Right forelimb (tissue), 1 donor: ENCODE measurements at regions not wholly inside any gene's neighbourhood (a gene's known extent, or its start where the extent isn't known, plus 50 kb on each side); places are given as distances from the start of the nearest gene placed in this dataset.
"Not testable (repeated sequence)": the region's sequence is repeated elsewhere in the genome, so short reads cannot be mapped to it uniquely, and the experiment has no call there.

ENCODE experiments used
- DNase-seq: peaks from one replicate; pipeline ENCODE4 v3.0.0-alpha.2; 2018

DNA sequence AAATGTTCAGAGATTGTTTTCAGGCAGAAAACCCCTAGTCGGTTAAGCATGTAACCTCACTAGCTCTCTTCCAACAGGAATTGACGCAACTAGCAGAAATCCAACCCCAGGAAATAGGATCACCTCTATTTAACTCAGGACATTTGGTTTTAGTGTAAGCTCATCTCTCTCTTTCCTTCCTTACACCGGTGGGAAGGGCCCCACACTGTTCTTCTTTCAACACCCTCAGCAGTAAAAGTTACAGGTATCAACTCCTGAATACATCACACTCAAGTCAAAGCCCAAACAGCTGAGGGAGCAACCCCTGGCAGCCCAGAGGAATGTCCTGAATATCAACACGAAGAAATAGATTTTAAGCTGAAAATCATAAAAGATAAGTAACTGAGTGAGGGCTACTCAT, 191.2 kb upstream of the KIF2B start:
- DNase-seq: no peak

DNA sequence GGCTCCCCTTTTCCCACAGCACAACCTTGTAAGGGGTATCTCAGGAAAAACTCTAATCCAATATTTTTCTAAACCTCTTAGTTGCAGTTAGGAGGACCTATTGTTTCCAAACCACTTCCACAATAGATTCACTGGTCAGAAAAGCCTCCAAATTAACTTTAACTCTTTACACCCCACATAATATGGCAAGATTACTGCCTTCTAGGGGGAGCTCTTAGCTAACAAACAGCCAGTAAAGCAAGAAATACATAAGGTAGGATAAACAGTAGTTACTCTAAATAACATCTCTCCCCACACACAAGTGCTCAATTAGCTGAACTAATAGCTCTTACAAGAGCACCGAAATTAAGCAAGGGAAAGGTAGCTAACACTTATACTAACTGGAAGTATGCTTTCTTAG, 192.1 kb upstream of the KIF2B start:
- no peak for DNase-seq

DNA sequence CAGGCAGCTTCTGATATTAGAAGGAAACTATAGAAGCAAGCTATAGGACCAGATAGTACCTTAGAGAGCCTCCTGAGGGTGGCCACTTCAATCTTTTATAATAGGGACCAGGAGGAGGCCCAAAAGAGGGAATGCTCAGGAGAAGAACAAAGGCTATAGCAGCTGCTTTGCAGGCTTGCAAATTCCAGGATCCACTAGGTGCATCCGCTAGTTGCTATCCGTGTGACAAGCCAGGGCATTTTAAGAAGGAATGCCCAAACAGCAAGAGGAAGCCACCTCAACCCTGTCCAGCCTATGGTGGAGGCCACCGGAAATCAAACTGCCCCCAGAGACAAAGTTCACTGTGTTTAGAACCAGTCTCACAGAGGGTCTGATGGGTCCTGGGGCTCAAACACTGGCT, 192.6 kb upstream of the KIF2B start:
- DNase-seq: no peak

DNA sequence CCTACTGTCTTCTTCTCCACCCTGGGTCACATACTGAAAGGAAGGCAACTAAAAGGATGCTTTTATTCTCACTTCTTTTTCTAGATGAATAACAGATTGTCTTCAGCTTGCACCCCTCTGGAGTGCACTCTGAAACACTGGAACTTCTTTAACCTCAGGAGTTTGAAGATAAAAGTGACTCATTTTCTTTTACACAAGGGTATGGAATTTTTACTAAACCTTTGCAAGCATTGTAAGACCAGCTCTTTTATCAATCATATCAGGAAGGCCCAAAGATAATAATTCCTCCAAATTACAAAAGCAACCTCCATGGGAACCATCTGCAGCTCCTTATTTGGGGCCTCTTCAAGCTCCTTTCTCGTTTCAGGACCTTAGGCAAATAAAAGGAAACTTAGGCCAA, 193.5 kb upstream of the KIF2B start:
- DNase-seq: no peak

DNA sequence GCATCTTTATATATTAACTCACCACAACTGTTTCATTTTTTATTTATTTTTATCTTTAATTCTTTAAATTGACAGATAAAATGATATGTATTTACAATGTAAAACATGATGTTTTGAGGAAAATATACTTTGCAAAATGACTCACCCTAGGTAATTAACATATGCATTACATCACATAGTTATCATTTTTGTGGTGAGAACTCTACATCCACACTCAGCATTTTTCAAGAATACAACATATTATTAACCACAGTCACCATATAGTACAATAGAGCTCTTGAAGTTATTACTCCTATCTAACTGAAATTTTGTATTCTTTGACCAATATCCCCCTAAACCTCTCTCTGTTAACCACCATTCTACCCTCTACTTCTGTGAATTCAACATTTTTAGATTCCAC, 194.7 kb upstream of the KIF2B start:
- DNase-seq: no peak

DNA sequence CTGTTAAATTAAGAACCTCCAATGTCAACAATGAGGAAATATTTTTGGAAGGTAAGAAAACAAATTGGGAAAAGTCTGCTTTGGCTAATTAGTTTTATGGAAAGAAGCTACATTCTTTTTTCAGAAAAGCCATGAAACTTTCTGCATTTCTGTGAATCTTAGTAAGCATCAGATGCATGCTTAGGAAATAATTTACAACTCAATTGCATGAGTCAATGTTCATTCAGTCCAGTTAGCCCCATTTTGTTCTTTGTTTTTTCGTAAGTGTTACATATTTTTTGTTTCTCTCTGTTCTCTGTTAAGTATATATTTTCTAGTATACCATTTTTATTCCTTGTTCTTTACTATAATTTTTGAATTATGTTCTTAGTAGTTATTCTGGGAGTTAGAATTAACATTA, 195.2 kb upstream of the KIF2B start:
- no peak for DNase-seq

DNA sequence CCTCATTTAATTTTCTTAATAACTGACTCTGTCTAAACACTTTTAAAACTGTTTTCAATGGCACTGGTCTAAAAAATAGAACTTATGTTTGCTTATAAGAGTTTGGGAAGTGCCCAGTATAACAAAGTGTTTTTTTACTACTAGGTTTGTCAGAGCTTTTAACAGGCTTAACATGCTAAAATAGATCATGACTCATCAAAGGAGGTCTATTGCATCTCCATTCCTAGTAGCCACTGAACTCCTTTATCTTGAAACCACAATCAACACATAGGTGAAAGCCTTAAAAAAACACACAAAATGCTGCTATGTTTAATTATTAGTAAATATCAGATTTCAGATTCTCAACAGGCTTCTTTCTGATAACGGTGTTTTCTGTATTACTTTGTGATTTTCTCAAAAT, 196.4 kb upstream of the KIF2B start:
- no peak for DNase-seq

DNA sequence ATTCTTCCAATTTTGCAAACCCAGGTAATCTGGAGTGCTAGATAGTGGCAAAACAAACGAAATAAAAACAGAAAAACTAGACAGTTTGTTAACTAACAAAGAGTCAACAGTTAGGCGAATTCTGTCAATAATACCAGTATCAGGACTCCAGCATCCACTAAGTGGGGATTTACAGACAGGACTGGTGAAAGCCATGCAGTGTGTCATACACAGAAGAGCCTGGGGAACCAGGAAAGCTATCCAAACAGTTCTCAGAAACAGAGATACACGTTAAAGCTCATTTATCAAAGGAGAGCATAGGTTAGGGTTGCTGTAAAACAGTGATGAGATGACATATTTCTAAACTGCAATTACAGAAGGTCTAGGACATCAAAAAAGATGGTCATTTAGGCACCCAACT, 203.7 kb upstream of the KIF2B start:
- DNase-seq: no peak

DNA sequence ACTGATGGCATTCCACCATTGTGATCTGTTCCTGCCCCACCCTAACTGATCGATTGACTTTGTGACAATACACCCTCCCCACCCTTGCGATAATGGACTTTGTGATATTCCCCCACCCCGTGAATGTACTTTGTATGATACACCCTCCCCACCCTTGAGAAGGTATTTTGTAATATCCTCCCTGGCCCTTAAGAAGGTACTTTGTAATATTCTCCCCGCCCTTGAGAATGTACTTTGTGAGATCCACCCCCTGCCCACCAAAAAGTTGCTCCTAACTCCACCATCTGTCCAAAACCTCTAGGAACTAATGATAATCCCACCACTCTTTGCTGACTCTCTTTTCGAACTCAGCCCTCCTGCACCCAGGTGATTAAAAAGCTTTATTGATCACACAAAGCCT, 214.5 kb upstream of the KIF2B start:
- DNase-seq: not testable (repeated sequence)

DNA sequence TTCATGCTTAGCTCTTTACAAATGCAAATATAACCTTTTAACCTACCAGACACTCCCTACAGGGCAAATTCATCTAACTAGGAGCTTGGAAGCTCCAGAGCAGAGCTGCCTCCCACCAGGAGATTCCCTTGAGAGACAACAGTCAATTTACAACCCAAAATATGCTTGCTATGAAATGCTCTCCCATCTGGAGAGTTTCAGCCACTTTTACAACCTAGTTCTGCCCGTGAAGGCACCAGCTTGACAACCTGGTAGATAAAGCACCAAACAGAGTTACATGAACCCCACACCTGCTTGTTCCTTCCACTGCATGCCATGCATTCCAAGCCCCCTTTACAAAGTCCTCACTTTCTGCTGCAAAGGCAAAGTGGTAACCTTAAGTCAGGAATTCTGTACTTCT, 215.3 kb upstream of the KIF2B start:
- no peak for DNase-seq

DNA sequence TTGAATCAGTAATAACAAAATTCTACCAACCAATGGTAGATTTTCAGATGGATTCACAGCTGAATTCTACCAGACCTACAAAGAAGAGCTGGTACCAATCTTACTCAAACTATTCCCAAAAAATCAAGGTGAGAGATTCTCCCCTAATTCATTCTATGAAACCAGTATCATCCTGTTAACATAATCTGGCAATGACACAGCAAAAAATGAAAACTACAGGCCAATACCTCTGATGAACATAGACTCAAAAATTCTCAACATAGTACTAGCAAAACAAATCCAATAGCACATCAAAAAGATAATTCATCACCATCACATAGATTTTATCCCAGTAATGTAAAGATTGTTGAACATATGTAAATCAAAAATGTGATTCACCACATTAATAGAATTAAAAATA, 234.4 kb upstream of the KIF2B start:
- DNase-seq: no peak

DNA sequence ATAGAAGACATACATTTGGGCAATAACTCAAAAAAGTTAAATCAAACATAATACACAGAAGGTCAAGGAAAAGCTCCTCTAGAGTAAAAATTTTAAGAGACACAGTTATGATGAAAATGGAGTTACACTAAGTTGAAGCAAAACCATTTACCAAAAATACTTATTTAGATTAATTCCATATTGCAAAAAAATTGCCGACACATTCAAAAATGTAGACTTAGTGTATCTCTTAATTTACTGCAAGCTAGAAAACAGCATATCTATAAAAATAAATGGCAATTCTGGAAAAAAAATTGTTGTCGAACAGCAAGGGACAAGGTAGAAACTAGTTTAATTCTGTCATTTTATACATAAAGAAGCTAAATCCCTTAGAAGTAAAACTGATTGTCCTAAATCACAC, 248.7 kb upstream of the KIF2B start:
- DNase-seq: no peak

DNA sequence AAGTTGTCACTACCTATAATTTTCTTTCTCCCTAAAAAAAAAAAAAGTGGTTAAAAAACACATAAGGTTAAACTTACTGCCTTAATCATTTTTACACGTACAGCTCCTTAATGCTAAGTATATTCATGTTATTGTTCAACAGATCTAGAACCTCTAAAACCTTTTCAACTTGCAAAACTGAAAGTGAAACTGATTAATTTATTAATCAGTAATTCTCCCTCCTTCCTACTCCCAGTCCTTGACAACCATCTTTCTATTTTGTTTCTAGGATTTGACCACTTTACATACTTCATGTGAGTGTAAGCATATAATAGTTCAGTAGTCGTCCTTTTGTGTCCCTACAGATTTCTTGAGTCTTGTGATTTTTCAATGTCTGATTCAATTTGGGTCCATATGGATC, 251.4 kb upstream of the KIF2B start:
- DNase-seq: no peak

DNA sequence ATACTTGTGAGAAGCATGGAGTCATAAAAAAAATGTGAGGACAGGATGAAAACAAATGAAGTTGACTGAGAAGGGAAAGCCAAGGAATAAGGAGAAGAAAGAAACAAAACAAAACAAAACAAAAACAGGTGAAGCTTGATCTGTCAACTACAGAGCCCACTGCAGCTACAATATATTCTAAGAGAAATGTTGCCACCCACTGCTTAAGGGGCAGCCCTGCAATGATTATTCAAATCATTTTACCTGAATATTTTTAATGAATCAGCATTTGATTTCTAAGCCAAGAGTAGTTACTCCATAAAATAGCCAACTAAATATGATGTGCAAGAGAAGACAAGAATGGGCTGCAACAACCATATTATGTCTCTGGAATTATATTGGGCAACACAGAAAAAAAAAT, 252.0 kb upstream of the KIF2B start:
- no peak for DNase-seq

DNA sequence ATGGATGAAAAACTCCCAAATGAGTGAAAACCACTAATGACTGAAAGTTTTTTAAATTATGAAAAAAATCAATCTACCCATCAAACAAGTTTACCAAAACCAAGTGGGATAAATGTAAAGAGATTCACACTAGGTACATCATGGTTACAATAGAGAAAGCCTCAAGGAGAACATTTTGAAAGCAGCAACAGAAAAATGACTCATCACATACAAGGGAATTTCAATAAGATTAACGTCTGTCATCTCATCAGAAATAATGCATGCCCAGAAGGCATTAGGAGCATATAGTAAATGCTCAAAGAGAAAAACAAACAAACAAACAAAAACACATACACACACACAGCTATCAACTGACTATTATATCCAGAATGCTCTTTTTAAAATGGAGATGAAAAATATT, 261.8 kb upstream of the KIF2B start:
- no peak for DNase-seq

DNA sequence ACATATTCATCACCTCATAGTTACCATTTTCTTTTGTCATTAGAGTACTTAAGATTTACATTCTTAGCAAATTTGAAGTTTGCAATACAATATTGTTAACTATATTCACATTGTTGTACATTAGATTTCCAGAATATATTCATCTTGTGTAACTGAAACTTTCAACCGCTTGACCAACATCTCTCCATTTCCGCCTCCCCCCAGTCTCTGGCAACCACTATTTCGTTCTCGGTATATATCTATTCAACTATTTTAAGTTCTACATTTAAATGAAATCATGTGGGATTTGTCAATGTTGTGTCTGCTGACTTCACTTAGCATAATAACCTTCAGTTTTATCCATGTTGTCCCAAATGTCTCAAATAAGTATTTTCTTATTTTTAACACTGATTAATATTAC, 274.5 kb upstream of the KIF2B start:
- DNase-seq: no peak

DNA sequence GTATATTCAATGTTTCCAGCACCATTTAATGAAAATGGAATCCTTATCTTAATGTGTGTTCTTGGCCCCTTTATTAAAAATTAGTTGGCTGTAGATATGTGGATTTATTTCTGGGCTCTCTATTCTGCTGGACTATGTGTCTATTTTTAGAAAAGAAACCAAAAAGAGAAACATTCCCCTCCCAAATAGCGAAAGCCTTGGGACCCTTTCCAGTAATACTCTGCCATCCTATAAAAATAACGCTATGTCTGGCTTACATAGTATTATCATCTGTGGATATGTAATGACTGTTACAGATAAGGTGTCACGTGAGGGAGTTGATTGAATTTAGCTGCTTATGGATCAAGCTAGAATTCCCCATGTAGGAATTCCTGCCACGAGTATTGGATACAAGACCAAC, 279.3 kb upstream of the KIF2B start:
- DNase-seq: no peak

DNA sequence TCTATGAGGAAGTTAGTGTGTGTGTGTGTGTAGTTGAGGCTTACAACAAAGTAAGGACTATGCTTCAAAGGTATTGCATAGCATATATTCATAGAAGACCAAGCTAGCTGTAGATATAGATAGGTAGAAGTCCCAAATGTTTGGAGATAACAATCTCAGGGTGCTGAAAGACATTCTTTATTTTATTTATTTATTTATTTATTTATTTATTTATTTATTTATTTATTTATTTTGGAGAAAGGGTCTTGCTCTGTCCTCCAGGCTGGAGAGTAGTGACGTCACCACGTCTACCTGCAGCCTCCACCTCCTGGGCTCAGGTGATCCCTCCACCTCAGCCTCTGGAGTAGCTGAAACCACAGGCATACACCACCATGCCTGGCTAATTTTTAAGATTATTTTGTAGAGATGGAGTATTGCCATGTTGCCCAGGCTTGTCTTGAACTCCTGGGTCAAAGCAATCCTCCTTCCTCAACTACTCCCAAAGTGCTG, 284.6 kb upstream of the KIF2B start:
- DNase-seq: no peak

DNA sequence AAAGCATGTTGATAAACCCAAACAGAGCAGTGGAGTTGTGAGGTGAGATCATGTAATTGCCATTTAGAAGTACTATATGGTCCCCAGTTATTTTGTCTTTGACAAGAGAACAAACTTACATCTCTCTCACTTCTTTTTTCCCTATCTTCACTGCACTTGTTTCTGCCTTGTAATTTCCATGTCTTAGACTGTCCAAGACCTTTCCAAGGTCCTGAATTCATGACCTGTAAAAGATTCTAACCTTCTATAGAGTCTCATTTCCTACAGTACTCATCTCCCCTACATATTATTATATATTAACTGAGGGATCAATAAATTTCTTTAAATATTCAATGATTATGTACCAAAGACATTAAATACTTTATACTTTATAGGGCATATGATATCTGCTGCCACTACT, 295.3 kb upstream of the KIF2B start:
- DNase-seq: no peak

DNA sequence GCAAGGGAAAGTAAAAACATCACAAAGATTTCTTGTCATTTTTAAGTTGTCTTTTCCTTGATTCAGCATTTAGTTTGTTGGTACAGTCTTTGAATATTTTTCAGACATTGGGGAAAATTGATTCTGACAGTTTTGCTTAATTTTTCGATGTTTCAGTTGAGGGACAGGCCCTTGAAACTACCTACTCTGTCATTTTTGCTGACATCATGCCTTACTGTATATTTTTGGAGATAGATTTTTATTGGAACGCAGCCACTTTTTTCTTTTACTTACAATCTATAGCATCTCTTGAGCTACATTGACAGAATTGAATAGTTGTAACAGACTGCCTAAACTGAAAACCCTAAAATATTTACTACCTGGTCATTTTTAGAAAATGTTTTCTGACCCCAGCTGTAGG, 297.1 kb upstream of the KIF2B start:
- no peak for DNase-seq

DNA sequence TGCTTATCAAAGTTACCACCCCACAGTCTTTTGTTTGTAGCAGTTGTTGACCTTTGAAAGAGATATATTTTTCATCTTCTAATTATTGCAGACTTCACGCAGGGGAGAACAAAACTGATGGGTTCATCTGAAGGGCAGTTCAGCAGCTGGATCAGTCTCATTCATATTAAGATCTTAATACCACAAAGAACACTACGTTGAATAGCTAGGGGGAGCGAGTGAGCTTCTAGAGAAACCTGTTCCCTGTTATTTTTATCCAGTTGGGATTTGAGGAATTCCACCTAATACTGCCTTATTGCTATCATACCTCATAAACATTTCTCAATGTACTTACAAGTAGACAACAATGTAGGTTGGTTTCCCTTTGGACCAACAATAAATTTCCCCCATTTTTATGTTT, 306.1 kb upstream of the KIF2B start:
- no peak for DNase-seq

DNA sequence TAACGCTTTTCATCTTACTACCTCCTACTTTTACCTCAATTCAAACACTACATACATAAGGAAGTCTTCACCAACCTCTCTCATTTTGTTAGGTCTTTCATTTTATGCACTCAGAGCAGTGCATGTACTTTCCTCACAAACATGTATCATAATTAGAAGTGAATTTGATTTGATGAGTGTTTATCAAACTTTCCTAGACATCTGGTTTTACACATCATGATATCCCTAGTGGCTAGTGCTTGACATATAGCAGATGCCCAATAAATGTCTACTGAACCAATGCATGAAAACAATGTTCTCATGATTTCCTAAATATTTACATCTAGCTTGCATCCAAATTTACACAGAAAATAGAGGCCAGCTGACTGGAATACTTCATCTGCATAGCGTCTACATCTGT, 323.4 kb upstream of the KIF2B start:
- DNase-seq: no peak

DNA sequence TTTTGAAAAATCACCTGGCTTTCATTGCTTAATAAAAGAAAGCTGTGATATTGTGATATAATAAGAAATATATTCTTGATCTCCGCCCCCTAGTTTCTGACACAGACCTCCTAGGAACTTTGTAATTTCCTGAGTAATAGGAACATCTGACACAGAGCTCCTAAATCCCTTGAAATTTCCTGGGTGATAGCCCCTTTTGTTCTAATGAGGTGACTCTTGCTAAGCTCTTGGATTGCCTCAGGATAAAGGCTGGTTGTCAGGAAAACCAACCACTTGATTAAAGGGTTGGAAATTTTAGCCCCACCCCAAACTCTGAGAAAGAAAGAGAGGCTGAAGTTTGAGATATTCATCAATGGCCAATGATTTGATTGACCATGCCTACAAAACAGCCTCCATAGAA, 326.4 kb upstream of the KIF2B start:
- no peak for DNase-seq

DNA sequence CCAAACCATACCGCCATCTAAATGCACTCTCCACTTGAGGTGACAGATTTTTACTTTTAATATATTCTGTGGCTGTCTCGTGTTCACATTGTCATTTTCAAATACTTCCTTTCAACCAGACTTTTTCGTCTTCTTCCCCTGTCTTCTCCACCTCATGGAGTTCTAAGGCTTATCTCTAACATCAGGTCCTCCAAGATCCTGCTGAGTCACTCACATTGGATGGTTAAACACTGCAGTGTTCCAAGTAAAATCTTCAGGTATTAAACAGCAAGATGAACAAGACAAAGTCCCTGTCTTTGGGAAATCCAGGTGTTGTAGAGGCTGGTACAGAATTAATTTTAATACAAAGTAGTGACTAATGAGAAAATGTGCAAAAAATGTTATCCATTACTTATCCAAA, 330.2 kb upstream of the KIF2B start:
- DNase-seq: no peak

DNA sequence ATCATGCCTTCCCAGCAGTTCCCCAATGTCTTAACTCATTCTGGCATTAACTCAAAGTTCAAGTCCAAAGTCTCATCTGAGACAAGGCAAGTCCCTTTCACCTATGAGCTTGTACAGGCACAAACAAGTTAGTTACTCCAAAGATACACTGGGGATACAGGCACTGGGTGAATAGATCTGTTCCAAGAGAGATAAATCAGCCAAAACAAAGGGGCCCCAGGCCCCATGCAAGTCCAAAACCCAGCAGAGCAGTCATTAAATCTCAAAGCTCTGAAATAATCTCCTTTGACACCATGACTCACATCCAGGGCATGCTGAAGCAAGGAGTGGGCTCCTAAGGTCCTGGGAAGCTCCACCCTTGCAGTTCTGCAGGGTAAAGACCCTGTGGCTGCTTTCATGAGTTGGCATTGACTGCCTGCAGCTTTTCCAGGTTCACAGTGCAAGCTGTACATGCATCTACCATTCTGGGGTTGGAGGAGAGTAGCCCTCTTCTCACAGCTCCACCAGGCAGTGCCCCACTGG, 332.2 kb upstream of the KIF2B start:
- DNase-seq: no peak

DNA sequence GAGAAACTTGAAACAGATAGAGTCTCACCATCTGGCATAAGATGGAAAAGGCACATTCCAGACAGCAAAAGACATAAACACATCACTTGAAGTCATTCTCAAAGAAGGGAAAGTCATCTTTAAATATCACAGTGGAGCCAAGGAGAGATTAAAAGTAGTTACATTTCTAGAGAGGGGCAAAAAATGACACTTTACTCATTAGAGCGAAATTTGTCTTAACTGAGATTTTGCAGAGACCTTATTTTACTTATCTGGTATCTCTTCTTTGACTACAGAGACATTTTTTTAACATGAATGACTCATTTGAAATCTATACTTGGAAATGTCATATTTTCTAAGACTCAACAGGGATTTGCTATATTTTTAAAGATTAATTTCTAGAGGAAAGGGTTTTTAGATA, 339.0 kb upstream of the KIF2B start:
- no peak for DNase-seq
